H1 (cell line): ENCODE measurements at regions not wholly inside any gene's neighbourhood (a gene's known extent, or its start where the extent isn't known, plus 50 kb on each side); places are given as distances from the start of the nearest gene placed in this dataset.

Experiments used
- ASH2L ChIP-seq: fragments of 200-600, 300-600 bp; sonication (generic); IDR thresholded peaks from one replicate; pipeline ENCODE4 v1.7.1; 2017; ENCODE audit warnings: low read length
- CEBPB ChIP-seq: IDR thresholded peaks from 2 replicates; pipeline ENCODE4 v1.6.1; 2012; ENCODE audit warnings: low read depth, low read length
- POLR2A ChIP-seq, 2 experiments: IDR thresholded peaks; 1 replicate in 1 of 2; 2 replicates in 1 of 2; pipeline ENCODE4 v1.6.1; 2011; ENCODE audit warnings: low read depth in 2 of 2, low read length in 2 of 2, mild to moderate bottlenecking in 2 of 2; ENCODE audit errors: control extremely low read depth in 1 of 2

DNA sequence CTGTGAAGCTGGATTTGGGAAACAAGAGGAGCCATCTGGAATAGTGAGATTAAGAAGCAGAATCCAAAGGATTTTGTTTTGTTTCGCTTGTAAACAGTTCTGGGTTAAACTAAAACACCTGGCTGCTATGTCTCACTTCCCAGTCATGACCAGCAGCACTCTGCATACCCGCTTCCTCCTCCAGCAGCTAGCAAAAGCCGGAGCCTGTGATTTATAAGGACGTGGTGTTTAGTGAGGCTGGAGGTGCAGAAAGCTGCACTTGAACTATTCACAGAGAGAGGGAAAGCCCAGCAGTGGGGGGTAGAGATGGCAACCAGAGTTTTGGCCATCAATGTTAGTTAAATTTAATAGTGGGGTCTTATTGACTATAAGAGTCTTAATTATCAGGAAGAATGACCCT is 240.2 kb downstream of the AJAP1 start:
- no peak for TF ChIP-seq POLR2A (IDR thresholded peaks at IDR 0.05; ENCODE audit: control extremely low read depth in 1 of 2, low read depth in 2 of 2, low read length in 2 of 2)
- TF ChIP-seq CEBPB: no peak
- no peak for TF ChIP-seq ASH2L
